SKM-1 (cell line): ENCODE measurements at regions not wholly inside any gene's neighbourhood (a gene's known extent, or its start where the extent isn't known, plus 50 kb on each side); places are given as distances from the start of the nearest gene placed in this dataset.

Experiments used
- DNase-seq: peaks from one replicate; lab custom pipeline; 2025; ENCODE audit not compliant: unreplicated experiment; lab: John Stamatoyannopoulos, UW

GRCh38 chr11:70605846-70606245, 207.5 kb downstream of the CTTN start:
- no peak for DNase-seq

DNA sequence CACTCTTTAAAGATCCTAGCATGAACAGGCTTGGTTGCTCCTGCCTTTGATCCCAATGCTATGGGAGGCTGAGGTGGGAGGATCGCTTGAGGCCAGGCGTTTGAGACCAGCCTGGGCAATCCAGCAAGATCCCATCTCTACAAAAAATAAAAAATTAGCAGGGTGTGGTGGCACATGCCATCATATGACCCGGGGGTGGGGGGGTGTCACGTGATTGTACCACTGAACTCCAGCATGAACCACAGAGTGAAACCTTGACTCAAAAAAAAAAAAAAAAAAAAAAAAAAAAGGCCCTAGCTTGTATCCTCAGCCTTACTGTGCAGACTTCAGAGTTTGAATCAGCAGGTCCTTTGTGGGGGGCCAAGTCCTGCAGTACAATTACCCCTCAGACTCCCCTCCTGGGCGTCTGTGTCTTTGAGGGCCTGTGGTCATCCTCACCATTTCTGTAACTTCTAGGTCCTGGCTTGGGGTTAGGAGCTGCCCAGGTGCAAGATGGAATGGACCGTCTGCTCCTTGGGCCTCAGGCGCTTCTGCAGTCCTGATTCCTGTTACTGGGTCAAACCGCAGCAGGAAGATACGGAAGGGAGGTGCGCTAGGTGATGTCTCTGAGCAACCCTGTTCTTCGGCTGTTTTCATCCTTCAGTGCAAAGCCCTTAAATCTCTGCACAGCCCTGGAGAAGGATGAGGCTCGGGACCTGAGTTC, 208.1 kb downstream of the CTTN start:
- no peak for DNase-seq

DNA sequence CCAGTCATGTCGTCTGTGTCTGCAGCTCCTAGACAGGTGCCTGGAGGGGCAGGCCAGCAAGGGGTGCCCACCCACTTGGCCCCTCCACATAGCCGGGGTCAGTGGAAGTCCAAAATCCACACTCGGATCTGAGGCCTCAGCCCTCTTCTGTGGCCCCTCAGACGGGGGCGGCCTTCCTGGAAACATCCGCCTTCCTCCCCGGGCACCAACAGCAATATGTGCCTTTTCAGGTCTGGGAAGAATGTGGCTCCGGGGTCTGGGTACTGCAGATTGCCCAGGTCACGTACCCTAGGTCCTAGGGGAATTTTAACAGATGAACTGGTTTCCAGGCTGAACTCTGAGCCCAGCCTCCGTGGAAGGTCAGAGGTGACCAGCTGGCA, 208.6 kb downstream of the CTTN start:
- DNase-seq: no peak

DNA sequence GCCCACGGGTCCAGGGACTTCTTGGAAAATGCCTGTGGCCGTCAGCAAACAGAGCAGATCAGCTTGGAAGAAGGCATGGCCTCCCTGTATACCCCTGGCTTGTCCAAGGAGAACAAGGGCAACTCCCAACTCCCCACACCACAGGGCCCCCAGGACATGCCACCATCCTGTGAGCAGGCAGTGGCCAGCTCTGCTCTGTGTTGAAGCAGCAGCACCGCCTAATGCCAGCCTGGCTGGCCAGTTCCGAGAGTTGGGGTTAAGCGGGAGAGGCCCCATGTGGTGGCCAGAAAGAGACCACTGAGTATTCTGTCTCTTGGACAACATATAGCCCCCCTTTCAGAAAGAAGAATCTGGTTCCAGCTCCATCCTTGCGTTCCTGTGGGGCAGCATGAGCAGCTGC, 209.2 kb downstream of the CTTN start:
- DNase-seq: no peak

DNA sequence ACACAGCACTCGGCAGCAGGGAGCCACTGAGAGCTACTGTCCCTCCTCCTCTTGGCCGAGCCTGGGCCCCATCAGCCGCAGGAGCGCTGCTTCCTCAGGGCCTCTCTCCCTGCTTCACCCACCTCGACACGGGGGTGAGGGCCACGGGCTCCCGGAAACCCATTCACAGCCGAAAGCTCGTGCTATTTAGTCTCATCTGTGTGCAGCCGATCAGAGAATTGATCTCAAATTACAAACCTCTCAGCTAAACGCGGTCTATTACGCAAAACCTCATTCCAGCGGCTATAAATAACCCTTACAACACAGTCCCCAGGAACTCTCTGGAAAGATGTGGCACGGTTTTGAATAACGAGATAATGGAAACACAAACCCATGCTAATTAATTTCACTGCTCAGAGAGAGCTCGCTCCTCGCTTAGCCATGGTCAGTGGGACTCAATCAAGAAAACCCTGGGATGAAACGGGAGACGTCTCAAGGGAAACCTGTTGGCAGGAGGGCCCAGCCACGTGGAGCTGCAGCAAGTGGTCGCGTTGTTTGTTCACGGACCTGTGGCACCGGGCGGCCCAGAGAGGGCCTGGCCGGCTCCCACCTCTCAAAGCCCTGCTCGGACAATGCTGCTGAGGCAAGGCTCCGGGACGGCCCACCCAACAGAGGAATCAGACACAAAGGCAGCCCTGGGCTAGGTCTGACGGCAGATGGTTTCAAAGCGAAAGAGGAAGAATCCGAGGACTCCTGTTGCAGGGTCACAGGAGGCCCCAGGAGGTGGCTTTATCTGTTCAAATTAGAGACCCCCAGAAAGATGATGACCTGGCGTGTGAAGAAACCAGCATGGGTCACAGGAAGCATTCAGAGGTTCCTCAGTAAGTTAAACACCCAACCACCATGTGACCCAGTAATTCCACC, 210.5 kb downstream of the CTTN start:
- DNase-seq: no peak

DNA sequence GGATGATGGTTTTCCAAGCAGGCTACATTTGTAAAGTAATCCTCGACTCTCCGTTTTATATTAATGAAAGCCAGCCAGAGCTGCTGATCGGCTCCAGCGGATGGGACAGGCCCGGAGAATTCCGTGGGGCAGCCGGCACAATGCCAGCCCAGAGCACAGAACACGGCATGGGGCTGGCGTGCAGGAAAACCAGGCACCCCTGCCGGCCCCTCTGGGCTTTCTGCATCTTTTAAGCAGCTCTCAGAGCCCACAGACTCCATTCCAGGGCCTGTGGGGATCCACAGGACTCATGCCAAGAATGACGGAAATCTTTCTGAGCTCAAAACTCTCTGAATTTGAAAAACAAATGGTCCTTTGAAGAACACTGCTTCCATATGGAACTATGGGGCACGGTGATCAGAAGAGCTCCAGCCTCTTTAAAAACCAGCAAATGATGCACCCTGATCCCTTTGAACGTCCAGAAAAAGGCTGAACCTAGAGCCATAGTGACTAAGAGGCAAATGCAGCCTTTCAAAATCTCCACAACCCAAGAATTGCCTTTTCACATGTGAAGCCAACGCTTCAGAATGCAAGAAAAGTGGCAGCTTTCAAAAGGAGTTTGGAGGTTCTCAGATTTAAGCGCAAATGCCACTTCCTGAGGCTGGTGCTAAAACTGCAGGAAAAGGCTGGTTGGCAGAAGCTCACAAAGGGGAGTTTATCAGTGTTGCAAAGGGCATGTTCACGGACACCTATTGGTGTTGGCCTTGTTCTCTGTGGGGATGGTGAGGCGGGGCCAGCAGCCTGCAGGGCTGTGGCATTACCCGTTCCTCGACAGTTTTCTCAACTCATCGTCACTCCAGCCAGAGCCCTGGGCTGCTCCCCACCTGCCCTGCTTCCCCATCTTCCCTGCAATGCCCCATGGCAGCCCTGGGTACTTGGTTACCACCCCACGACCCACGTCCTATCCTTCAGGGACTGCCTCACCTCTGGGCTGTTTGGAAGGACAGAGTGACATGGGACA, 212.5 kb downstream of the CTTN start:
- no peak for DNase-seq

DNA sequence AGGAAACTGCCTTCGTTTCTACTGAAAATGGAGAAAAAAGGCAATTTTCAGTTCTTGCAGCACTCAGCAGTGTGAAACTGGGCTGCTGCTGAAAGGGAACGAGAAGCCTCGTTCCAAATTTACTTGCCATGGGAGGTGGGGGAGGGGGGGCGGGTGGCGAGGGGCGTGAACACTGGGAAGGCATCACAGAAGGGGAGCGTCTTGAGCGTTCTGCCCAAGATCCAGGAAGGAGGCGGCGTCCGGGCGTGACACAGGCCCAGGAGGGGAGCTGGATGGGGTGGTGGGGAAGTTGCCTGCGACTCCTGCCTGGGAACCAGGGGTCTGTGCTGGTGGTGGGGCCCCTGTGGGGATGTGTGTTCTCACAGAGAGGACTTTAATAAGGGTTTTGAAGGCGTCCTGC, 213.5 kb downstream of the CTTN start:
- no peak for DNase-seq

GRCh38 chr11:70612459-70613141, 214.3 kb downstream of the CTTN start:
- DNase-seq: no peak

DNA sequence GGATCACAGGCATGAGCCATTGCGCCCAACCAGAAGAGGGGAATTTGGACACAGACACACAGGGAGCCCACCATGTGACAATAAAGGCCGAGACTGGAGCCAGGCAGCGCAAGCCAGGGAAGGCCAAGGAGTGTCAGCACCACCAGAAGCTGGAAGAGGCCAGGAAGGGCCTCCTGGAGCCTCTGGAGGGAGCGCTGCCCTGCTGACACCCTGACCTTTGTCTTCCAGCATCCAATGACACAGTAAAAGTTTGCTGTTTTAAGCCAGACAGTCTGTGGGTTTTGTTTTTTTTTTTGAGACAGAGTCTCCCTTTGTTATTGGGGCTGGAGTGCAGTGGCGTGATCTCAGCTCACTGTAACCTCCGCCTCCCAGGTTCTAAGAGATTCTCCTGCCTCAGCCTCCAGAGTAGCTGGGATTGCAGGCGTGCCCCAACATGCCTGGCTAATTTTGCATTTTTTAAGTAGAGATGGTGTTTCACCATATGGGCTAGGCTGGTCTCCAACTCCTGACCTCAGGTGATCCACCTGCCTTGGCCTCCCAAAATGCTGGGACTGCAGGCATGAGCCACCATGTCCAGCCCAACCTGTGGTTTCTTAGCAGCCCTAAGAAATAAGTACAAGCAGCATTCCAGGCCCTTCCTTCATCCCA, 215.8 kb downstream of the CTTN start:
- DNase-seq: no peak

DNA sequence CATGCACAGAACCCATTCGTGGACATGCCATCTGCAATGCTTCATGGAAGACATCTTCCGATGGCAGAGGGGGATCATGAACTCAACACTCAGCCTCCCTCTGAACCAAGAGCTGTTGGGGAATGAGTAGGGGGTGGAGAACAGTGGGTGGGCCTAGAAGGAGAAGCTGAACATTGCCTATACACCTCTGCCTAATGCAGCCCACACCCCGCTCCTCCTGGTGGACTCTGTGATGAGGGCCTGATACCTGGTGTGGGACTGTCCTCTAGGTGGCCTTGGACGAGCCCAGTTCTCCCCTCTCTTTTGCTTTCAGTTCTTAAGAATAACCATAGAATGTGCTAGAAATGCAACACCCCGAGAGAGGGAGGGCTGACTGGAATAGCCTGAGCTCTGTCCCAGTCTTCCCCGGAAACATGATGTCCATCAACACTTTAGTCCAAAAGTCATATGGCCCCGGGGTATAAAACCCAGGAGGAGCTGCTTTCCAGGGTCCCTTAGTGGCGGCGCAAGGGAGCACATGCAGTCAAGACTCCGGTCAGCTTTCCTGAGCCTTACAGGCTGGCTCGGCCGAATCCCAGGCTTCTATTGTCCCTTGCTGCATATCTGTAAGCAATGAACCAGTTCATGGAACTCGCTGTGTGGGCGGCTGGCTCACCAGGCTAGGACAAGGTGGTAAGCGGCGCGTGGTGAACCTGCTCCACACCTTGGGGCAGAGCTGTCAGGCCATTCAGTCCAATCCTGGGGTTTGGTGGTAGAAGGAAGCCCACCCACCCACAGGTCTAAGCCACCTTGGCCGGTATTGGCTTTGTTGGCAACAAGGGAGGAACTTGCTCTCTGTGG, 216.9 kb downstream of the CTTN start:
- no peak for DNase-seq

GRCh38 chr11:70616317-70616716, 218.0 kb downstream of the CTTN start:
- DNase-seq: no peak

DNA sequence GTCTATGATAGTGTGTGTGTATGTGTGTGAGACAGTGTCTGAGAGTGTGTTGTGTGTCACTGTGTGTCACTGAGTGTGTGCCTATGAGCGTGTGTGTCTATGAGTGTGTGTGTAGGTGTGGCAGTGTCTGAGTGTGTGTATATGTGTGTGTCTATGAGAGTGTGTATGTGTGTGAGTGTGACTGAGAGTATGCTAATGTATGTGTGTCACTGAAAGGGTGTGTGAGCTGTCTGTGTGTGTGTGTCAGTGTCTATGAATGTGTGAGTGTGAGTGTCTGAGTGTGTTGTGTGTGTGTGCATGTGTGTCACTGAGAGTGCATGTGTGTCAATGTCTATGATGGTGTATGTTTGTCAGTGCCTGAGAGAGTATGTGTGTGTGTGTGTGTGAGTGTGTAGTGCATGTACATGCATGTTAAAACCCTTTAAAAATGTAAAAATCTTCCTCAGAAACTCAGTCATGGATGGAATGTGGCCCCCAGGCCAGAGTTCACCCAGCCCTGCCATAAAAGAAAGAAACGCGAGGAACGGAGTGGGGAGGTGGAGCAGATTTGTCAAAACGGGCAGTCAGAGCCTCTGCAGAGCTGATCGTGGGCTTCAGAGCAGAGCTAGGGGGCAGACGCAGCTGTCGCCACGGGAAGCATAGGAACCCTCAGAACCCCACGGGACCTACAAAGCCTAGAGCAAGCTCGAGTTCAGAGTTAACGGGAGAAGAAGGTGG, 218.8 kb downstream of the CTTN start:
- no peak for DNase-seq

- DNase-seq: no peak
These were observed 220.2 kb downstream of the CTTN start for GRCh38 chr11:70618431-70619101.

- no peak for DNase-seq
These were observed 221.3 kb downstream of the CTTN start for GRCh38 chr11:70619591-70619990.

DNA sequence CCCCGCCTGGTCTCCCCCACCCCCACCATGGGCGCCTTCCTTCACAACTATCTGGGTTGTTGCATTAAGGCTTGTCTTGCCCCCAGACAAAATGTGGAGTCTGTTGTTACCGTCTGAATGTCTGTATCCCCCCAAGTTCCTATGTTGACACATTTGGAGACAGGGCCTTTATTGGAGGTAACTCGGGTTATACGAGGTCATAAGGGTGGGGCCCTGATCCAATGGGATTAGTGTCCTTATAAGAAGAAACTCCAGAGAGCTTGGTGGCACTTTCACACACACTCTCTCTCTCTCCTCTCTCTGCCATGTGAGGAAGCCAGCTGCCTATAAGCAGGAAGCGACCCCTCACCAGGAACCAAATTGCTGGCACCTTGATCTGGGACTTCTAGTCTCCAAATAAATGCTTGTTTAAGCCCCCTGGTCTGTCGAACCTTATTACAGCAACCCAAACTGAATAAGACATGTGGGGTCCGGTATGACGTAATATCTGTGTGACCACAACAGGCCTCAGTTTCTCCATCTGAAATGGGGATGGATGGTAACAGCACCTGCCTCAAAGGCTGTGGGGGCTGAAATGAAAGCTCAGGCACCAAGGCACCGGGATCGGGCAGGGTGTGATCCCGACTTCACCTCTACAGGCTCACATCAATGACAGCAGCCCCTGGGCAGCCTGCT, 222.3 kb downstream of the CTTN start:
- DNase-seq: no peak

- no peak for DNase-seq
These were observed 222.9 kb downstream of the CTTN start for GRCh38 chr11:70621241-70621640.

DNA sequence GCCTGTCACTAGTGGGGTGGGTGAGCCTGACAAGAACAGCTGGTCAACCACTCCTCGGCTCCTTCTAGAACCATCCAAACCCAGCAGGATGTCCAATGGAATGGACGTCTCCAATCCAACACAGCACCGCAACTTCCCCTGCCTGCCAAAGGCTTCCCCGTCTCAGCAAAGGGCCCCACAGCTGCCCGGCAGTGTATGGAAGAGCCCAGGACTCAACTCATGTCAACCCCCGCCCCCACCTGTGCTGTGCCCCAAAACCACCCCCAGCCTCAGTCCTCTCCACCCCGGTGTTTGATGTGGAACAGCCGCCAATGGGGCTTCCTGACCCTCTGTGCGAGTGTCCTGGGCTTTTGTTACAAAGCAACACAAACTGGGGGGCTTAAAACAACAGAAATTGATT, 223.8 kb downstream of the CTTN start:
- DNase-seq: no peak
